Epithelial cell of esophagus (primary cell): ENCODE measurements at regions not wholly inside any gene's neighbourhood (a gene's known extent, or its start where the extent isn't known, plus 50 kb on each side); places are given as distances from the start of the nearest gene placed in this dataset.

Experiments used
- DNase-seq: peaks from one replicate; pipeline ENCODE4 v3.0.0; 2010; ENCODE audit warnings: low read depth
- H3K4me3 ChIP-seq: 2 replicates; pipeline ENCODE4 v1.5.1; 2011; ENCODE audit warnings: mild to moderate bottlenecking, low read length, control low read depth
- CTCF ChIP-seq: IDR thresholded peaks from 2 replicates; pipeline ENCODE4 v1.5.1; 2011; ENCODE audit warnings: low read depth, mild to moderate bottlenecking, low read length, control low read depth, inconsistent platforms; ENCODE audit not compliant: insufficient read depth; ENCODE audit errors: missing control alignments

DNA sequence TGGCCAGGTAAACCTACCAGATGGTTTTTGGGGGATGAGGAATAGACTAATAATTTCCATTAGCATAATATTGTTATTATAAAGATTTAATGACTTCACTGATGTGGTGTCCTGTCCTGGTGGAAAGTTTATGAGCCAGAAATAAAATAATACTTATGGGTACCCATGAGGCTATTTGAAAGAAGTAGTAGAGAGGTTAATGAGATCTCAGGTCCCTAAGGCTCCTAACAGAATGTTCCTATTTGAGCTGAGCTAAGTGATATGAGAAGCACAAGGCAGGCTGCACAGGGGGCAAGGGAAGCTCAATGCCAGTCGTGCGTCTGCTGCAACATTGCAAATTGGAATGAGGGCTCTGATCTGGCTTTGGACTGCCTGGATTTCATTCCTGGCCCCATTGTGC lies 174.1 kb downstream of the BMP2 start:
- DNase-seq = no peak
- no peak overlapping the region for H3K4me3 ChIP-seq
- no peak for TF ChIP-seq CTCF

DNA sequence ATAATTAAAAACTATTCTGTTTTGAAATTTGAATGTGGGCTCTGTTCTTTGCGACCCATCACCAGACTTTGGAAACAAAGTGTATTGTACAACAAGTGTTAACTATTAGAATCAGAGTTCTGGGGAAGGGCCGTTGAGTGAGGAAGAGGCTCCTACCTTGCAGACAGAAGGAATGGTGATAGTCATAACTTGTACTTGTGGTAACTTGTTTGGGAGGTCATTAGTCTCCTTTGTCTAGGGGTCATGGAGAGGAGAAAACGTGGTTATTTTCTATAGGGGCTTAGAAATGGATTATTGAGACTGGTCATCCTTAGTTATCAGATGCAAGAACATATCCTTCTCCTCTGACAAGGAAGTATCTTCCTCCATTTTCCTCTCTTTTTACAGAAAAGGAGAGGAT lies 174.8 kb downstream of the BMP2 start:
- H3K4me3 ChIP-seq = no peak overlapping the region
- DNase-seq = peak; percentile 70
- no peak for TF ChIP-seq CTCF

DNA sequence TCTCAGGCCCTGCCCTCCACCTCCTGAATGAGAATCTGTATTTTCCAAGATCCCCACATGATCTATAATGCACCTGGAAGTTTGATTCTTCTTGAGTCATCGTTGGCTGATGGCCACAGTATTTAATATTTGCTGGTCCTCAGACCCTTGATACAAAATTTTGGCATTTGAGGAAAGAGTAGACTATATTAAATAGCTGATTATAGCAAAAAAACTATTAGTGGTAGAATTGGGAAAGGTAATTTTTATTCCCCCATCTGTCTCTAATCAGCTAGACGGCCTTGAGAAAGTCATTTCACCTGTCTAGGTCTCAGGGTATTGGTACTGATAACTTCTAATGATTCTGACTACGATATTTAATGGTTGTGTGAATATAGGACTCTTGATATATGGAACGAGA lies 176.8 kb downstream of the BMP2 start:
- no peak overlapping the region for H3K4me3 ChIP-seq
- no peak for TF ChIP-seq CTCF
- DNase-seq = no peak

GRCh38 chr20:6953611-6954010 lies 186.1 kb downstream of the BMP2 start:
- H3K4me3 ChIP-seq = no peak overlapping the region
- no peak for TF ChIP-seq CTCF
- DNase-seq = no peak

DNA sequence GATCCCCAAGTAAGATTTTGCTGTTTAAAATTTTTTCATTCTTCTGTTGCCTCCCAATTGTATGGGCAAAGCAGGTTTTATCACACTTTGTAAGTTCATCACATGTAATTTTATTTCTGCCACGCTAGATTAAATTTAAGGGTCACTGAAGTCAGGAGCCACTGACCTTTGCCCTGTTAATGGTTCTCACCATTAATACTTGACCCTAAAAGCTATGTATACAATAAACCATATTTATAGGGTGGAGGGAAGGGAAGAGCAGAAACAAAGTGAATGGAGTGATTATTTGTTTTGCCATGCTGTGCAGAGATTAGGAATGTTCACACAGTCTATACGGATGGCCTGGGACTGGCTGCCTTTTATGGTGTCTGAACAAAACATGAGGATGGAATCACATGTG lies 186.7 kb downstream of the BMP2 start:
- no peak overlapping the region for H3K4me3 ChIP-seq
- DNase-seq = no peak
- TF ChIP-seq CTCF = no peak

GRCh38 chr20:6956056-6956455 lies 188.6 kb downstream of the BMP2 start:
- no peak overlapping the region for H3K4me3 ChIP-seq
- DNase-seq = peak; percentile 65
- no peak for TF ChIP-seq CTCF

DNA sequence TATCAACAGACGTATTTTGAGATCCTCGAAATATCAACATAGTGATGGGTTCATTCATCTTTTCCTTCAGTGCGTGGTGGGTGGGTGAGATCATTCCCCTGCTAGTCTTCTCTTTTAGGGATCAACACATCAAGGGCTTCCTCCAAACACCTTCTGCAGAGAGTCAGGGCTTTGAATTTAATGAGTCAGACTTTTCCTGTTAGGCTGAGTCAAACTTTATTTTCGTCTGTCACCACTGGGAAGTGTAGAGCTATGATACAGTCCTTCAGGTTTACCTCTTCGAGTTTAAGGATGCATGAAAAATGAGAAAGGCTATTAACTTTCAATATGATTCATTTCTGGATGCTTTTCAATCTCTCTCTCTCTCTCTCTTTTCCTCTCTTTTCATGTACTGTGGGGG lies 189.1 kb downstream of the BMP2 start:
- no peak overlapping the region for H3K4me3 ChIP-seq
- DNase-seq = peak; percentile 91
- TF ChIP-seq CTCF = peak; percentile 3
